Stimulated activated CD8-positive, alpha-beta memory T cell treated with anti-CD3 and anti-CD28 coated beads, Interleukin-15, amount 100 ng/mL, for 24 hours (primary cell): ENCODE measurements at regions not wholly inside any gene's neighbourhood (a gene's known extent, or its start where the extent isn't known, plus 50 kb on each side); places are given as distances from the start of the nearest gene placed in this dataset.
"Not testable (repeated sequence)": the region's sequence is repeated elsewhere in the genome, so short reads cannot be mapped to it uniquely, and the experiment has no call there.

ENCODE experiments used
- DNase-seq: peaks from one replicate; pipeline ENCODE4 v3.0.0-alpha.2; 2020; ENCODE audit warnings: low read depth

DNA sequence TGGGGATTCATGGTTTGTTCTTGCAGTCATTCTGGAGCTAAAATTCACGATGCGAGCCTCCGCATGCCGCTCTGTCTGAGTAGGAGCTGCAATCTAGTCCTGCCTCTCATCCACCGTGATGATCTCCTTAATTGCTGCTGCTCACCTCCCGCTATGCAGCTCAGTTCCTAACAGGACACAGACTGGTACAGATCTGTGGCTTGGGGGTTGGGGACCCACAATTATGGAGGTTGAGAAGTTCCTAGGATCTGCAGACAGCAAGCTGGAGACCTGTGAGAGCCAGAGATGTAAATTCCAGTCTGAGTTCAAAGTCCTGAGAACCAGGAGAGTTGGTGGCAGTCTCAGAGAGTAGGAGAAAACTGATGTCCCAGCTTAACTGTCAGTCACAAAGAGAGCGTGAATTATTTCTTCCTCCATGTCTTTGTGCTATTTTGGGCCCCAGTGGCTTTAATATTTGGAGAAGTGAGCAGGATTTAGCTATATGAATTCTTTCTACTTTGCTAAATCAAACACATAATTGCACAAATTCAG is 378.7 kb upstream of the MAN1A1 start:
- DNase-seq: no peak

DNA sequence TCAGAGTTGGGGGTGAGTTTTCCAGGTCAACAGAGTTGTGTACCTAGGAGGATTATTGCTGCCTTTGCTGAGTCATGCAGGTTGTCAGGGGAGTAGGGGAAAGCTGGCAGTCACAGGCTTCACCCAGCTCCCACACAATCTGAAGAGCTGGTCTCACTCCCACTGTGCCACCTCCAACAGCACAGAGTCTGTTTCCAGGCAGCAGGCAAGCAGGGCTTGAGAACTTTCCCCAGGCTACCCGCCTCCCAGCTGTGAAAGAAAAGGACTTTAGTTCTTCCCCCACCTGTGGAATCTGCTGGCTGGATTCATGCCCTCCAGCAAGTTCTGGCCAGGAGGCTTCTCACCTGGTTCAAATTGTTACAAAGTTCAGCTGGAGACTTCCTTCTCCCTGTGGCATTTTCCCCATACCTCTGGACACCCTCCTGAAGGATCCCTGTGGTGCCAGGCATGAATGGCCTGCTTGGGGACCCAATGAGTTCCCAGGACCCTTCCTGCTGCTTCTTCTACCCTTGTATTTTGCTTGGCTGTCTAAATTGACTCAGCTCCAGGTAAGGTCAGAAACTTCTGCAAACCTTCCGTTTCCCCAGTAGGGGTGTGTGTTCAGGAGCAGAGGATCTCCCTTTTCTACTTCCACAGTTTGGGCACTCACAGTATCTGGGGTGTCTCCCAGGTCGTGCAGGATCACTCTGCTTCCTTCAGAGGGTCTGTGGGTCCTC is 378.1 kb upstream of the MAN1A1 start:
- no peak for DNase-seq

DNA sequence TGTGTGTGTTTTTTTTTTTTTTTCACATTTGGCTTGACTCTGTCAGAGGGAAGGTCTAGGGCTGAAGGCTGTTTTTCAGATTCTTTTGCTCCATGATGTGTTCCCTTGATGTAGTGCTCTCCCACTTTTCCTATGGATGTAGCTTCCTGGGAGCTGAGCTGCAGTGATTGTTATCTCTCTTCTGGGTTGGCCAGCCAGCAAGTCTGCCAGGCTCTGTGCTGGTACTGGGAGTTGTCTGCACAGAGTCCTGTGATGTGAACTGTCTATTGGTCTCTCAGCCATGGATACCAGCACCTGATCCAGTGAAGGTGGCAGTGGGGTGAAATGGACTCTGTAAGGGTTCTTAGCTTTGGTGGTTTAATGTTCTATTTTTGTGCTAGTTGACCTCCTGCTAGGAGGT is 377.4 kb upstream of the MAN1A1 start:
- not testable (repeated sequence) for DNase-seq

DNA sequence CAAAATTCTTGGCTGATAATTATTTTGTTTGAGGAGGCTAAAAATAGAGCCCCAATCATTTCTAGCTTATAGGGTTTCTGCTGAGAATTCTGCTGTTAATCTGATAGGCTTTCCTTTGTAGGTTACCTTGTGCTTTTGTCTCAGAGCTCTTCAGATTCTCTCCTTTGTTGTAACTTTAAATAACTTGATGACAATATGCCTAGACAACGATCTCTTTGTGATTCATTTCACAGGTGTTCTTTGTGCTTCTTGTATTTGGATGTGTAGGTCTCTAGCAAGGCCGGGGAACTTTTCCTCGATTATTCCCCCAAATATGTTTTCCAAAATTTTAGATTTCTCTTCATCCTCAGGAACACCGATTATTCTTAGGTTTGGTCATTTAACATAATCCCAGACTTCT is 376.5 kb upstream of the MAN1A1 start:
- DNase-seq: no peak

DNA sequence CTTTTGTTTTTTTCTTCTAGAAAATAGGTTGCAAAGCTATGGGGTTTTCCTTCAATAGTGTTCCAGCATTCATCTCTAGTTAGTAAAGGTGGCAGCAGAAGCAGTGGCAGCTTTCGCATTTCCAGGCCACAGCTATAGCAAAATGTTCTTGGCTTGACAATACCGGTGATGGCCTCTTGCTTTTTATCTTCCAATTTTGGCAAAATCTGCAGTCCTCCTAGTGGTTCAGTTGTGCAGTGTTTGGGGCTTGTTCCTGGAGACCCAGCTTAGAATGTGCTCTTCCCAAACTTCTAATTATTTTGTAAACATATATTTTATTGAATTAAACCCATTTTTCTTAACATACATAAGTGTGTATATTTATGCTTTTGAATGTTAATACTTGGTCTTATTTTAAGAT is 370.6 kb upstream of the MAN1A1 start:
- no peak for DNase-seq

DNA sequence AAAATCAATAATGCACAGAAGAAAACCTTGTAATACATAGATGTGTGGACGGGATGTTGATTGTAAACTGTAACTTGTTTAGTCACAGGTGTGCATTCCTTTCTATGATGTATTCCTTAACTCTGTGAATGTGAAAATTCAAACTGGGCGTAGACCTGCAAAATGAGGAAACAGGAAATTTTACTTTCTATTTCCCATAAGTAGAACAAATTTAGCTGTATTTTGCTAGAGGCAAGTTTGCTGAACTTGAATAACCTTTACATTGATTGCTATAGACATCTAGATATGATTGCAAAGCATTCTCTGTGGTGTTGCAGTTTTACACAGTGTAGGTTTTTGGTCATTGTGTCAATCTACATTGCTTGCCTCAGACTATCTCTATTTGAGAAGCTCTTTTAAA is 368.4 kb upstream of the MAN1A1 start:
- DNase-seq: no peak

DNA sequence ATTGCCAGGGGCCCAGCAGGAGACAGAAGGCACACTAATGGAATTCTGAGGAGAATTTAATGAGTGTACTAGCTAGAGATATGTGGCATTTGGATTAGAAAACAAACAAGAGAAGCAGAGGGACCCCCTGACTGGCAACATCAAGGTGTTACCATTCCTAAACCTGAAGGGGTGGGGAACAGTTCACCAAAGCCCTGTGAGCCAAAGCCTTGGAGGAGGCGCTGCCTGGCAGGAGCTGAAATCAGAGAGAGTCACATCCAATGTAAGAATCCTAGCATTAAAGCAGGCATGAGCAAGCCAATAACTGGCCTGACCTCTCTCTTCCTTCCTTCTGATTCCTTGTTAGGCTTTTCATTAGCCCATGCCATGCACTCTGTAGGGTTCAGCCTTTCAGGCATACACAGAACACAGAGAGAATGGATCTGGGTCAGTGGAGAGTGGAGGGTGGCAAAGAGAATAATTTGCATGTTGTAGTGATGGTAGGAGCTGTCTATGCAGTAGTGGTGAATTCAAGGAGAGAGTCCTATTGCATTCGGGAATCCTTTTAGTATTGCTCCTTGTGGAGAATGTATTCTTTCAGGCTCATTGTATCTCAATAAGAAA is 367.2 kb upstream of the MAN1A1 start:
- DNase-seq: no peak

DNA sequence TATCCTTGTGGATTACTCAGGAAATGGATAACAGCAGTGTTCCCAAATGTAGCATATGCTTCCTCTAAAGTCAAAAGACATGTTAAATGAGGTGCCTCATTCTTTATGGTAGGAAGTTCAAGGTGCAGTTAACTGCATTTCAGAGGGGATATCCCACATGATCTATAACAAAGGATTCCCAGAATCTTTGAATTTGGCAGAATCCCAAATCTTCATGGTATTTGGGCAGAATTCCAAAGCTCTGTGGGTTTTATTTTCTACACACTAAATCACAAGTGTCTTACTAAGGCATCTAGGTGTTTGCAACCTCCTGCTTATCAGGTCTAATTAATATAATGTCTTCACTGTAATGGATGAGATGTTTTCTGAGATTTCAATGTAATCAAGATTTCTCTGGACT is 364.3 kb upstream of the MAN1A1 start:
- DNase-seq: no peak

DNA sequence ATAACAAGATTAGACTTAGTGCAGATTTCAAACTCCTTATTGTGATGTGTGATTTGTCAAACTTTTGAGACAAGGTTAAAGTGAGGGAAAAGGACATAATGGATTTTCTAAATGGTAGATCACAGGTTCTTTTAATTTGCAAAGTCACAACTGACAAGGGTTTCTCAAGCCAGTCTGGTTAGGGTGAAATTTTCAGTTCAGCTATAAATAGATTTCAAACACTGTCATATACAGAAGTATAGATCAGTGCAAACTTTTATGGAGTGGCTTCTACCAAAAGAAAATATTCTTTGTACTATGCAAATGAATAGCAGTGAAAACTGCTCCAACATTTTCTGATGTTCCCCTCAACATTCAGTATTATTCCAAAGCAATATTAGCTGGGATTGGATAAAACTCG is 337.1 kb upstream of the MAN1A1 start:
- DNase-seq: no peak

DNA sequence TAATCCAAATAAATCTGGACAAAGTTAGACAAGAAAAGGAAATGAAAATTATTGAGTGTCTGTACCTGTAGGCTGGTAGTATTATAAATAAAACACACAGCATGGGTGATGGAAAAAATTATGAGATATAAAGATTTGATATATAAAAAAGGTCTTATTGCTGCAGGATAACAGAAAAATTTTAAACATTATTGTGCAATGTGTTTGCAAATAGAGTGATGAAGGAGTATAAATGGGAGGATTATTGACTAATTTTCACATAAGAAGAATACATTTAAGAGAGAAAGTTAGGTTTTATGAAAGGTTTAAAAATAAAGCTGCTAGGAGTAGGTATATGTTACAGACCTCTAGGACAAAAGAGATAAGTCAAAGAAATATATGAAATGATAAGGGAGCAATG is 336.7 kb upstream of the MAN1A1 start:
- no peak for DNase-seq

DNA sequence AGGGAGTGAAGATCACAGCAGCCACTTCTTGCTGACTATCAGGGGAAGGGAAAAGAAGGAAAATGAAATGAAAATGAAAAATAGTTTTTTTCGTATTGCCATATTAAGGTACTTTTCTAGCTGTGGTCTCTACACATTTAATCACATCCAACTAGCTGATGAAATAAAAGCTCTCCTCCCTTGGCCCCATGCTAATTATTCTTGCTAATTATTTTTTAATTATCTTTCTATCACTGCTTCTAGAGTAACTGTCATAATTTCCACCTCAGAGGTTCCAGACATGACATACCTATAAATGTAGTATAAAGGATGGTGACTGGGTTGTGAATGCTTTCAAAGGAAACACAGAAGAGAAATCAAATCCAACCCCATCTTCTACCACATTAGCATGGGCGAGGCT is 334.1 kb upstream of the MAN1A1 start:
- DNase-seq: no peak

DNA sequence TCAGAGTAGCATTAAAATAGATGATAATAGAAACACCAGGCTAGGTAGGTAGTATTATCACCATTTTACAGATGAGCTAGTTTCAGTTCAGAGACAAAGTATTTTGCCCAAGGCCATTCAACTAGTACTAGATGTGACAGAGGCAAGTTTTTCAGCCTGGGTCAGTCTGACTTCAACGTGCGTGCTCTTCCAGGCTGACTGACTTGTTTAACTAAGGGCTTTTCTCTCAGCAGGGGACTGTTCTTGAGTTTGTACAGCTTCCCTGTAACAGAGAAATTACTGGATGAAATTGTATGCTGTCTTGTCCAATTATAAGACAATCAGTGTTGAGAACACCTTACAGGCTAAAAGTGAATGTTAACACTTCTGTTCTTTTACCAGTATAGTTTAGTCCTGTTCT is 333.5 kb upstream of the MAN1A1 start:
- DNase-seq: no peak

DNA sequence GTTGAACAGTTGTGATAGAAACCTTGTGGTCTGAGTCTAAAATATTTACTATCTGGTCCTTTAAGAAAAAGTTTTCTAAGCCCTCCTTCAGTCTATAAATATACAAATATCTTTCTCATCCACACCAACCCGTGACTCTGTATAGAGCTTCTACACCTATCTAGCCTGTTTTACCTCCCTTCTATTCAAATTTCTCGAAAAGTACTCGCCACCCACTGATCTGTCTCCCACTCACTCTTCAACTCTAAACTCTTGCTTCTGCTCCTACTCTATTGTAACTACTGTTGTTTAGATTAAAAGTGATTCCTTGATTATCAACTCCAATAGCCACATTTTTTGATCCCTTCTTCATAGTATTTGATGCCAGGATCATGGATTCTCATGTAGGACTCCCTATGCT is 329.4 kb upstream of the MAN1A1 start:
- DNase-seq: no peak

DNA sequence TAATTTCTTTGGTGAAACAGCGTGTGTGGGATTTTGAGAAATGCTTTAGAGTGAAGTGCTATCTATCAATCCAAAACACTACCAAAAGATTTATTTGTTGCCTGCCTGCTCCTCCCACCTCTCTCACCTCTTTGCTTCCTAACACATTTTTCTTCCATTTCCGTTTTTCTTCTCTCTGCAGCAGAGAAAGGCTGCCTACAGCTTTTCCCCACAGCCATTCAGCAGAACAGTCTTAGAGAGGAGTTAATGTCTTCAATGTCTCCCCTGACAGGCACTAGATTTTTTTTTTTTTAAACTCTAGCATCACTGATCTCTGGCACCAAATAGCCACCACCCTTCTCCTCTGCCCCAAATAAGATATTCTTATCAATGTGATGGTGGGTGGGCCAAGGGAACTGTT is 327.8 kb upstream of the MAN1A1 start:
- no peak for DNase-seq

DNA sequence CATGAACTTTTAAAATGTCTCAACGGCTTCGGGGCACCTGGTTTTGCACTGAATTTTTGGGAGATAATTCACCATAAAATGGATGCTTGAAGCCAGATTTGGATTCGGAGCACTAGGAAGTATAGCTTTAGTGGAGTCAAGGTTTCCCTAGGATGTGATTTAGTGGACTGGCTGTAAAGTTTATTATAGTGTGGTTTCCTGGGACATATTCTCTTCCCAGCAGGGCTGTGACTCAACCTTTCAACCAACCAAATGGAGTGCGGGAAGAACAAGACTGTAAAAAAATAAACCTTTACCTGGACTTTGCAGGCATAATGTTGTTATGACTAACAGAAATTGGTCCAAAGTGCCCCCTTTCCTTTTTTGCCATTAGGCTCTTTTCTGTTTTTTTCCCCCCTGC is 327.4 kb upstream of the MAN1A1 start:
- no peak for DNase-seq

DNA sequence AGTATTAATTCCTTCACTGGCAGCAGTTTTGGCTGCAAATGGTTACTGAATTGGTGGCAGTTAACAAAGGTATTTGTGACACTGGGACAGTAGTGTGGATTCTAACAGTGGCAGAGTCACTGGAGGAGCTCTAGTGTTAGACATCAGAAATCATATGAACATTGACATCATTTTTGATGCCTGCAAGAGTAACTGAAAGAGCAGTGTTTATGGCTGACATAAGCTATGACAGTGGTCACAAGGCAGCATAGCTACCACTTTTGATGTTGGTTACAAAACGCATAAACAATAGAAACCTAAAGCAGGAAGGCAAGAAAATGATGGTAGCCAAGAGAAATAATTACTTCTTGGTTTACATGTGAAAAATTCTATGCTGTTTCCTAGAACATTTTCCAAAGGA is 326.7 kb upstream of the MAN1A1 start:
- no peak for DNase-seq

DNA sequence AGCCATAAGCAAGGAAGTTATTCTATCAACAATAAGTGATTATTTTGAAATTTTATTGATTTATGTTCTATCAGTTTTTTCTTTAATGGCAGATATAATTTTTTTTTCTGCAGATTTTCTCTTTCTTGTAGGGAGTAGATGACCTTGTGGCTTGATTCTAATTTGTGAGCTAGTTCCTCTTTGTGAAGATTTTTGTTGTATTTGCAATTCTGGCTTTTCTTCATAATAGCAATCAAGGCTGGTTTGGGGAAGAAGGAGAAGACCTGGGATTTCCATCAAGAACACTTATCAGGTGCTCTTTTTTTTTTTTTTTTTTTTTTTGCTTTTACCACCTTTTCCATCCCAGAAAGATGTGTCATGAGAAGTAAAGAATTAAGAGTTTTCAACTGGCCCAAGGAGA is 324.2 kb upstream of the MAN1A1 start:
- DNase-seq: no peak

DNA sequence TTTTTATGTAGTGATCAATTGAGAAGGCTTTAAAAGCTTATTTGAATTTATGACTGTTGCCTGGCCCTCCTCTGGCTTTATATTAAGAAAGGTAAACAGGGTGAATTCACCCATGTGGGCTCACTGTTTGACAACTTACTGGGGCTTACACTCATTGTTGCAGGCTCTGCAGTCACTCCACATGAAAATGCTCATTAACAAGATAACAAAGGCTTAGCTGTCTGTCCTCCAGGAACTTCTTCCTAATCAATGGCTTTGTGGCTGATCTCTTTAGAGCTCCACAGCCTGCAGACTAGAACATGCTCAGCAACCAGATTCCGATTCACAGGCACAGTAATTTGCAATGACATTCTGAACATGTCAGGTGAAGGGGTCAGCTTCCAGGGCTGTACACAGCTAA is 323.2 kb upstream of the MAN1A1 start:
- DNase-seq: no peak

DNA sequence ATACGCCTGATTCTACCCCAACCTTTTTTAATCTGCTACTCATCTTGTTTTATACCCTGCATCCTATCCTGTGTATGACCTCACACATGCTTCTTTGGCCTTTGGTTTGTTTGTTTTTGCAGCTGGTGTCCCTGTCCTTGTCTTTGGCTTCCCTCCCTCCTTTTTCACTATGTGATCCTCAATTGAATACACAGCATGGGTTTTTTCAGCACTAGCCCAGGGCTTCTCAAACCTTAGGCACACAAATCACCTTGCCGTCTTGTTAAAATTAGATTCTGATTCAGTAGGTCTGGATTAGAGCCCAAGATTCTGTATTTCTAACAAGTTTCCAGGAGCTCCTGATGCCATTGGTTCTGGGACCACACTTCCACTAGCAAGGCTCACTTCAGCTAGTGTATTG is 321.5 kb upstream of the MAN1A1 start:
- no peak for DNase-seq

DNA sequence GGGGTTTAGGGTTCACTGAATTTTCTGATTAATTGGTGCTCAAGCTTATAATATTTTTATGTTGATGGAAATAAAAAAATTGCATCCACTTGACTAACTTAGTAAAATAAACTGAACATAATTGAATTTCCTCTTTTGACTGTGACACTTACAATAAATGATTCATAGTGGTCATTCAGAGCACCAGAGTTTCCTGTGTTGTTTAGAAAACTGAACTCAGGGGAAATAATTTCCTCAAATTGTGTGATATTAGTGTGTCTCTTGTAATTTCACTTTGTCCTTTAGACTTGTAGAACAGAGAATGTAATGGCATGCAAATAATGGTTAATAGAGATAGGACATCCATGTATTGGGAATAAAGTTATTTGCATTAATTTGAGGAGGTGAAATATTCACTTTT is 319.7 kb upstream of the MAN1A1 start:
- DNase-seq: no peak

DNA sequence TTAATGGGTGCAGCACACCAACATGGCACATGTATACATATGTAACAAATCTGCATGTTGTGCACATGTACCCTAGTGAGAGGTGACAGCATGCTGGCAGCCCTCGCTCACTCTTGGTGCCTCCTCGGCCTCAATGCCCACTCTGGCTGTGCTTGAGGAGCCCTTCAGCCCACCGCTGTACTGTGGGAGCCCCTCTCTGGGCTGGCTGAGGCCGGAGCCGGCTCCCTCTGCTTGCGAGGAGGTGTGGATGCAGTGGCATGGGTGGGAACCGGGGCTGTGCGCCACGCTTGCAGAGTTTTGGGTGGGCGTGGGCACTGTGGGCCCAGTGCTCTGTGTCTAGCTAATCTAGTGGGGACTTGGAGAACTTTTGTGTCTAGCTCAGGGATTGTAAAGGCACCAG is 315.9 kb upstream of the MAN1A1 start:
- not testable (repeated sequence) for DNase-seq

DNA sequence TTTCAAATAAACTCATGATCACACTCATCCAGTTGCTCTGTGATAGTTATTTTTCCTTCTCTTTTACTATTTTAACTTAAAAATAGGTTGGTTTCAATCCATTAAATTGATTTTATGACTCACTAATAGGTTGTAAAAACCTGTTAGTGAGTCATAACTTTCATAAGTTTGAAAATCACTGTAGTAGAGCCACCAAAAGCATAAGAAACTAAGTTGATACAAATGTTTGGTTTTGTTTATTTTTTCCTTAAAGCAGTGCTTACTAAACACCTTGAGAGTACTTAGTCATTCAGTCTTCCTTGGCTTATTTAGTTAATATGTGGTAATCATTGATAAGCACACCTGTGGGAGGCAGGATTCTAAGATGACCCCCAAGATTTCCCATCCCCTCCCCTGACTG is 312.1 kb upstream of the MAN1A1 start:
- DNase-seq: no peak

DNA sequence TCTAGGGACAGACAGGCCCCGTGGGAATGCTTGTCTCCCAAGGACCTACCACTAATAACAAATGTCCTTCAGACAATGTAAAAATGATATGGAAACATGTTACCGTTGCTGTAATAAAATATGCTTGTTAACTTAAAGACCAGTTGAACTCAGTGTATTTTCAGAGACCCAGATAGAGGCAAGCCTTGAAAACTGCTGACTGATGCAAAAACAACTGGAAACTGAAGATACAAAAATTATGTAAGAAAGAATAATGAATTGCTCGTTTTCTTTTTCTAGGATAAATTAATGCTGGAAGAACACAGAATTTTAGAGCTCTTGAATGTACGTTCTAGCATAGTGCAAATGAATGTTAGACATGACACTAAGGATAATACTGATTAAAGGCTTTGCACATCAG is 311.5 kb upstream of the MAN1A1 start:
- DNase-seq: no peak

DNA sequence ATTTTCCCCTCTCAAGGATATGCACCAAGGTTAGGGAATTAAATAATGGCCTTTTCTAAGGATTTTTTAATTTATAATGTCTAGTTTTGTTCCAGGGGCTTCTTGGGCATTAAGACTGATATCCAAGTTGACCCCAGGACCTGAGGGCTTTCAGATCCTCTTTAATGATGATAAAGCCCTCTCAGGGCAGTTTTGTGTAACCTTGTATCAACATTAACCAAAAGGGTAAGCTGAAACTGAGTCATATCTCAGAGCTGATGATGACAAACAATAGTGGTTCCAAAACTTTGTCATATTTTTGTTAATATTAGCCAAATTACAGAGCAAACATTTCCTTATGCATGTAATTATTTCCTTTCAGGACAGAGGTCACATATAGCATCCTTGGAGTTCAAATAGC is 309.4 kb upstream of the MAN1A1 start:
- DNase-seq: no peak
